ENCODE measurements at regions not wholly inside any gene's neighbourhood (a gene's known extent, or its start where the extent isn't known, plus 50 kb on each side); places are given as distances from the start of the nearest gene placed in this dataset.

DNA sequence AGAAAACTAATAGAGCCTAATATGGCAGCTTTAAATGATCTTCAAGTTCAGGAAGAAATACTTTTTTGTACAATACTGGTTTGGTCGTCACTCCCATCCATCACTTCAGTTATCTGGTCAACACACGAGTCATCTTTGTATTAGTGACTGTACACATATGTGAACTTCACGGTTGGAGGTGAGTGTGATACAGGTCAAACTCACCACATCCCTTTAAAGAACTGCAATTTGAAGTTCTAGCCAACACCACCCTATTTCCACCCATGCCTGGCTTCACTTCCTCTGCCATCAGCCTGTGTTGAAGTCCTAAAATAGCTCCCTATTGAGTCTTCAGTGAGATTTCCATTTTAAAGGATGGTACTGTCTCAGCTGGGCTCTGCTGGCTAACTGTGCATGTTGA lies 361.9 kb downstream of the TXNL1 start:
- Histone ChIP-seq H3K27ac (ENCODE audit: insufficient read depth, low read length) (no peak overlapping the region), H3K4ac (ENCODE audit: low read depth, low read length) (no peak overlapping the region), H3K27me3 (ENCODE audit: control insufficient read depth, insufficient read depth, low read length) (no peaks in the 10 kb centered on the region), H4K8ac (ENCODE audit: low read depth in 2 of 2, low read length in 2 of 2) (no peak overlapping the region), H4K91ac (ENCODE audit: insufficient read depth, low read depth, low read length) (no peak overlapping the region), H3K4me3 (ENCODE audit: insufficient read depth, low read depth, low read length) (no peak overlapping the region), H2BK20ac (ENCODE audit: low read depth, low read length) (no peak overlapping the region), H3K14ac (replicated peaks; ENCODE audit: low read depth, low read length) (no peak overlapping the region), H4K20me1 (ENCODE audit: insufficient read depth, low read length) (no peaks in the 10 kb centered on the region), H3K56ac (ENCODE audit: extremely low read depth, insufficient read depth, low read length) (no peak overlapping the region), H3K4me1 (ENCODE audit: control insufficient read depth, insufficient read depth, low read length) (no peaks in the 10 kb centered on the region), H3K9me1 (ENCODE audit: insufficient read depth, low read length) (no peaks in the 10 kb centered on the region), H2AK9ac (replicated peaks; ENCODE audit: low read depth, low read length, poor library complexity) (no peak overlapping the region), H3K79me1 (ENCODE audit: low read depth in 1 of 2, low read length in 2 of 2) (no peaks in the 10 kb centered on the region), H2BK15ac (ENCODE audit: low read depth, low read length) (no peak overlapping the region), H3K9ac (ENCODE audit: low read depth, low read length) (no peak overlapping the region), H2BK120ac (ENCODE audit: low read depth, low read length) (no peak overlapping the region), H3K4me2 (ENCODE audit: low read depth, low read length) (no peak overlapping the region), H4K5ac (ENCODE audit: low read depth, low read length) (no peak overlapping the region), H2AK5ac (ENCODE audit: low read depth, low read length) (no peak overlapping the region), H3K9me3 (ENCODE audit: control insufficient read depth, insufficient read depth, low read length) (no peaks in the 10 kb centered on the region), H3K18ac (ENCODE audit: low read depth, low read length) (no peak overlapping the region), H3K23ac (ENCODE audit: low read depth, low read length) (no peak overlapping the region), H2BK5ac (ENCODE audit: low read depth, low read length, poor library complexity, severe bottlenecking) (no peak overlapping the region), H3K36me3 (ENCODE audit: control insufficient read depth, insufficient read depth, low read length) (no peaks in the 10 kb centered on the region), H2AFZ (replicated peaks; ENCODE audit: low read length, poor library complexity) (no peak overlapping the region)
- peak; percentile 35 for DNase-seq
- dilution Hi-C loops (cut with HindIII; ENCODE audit: low sequenced_read_pairs, unreplicated experiment) (no loop called here), intact Hi-C loops (cut with micrococcal nuclease) (no loop called here), in situ Hi-C loops (cut with MboI; ENCODE audit: low sequenced_read_pairs) (no loop called here)
- ChIA-PET CTCF (no interaction called here), POLR2A (ENCODE audit: unreplicated experiment) (no interaction called here)
- WGBS, 2 experiments (ENCODE audit: extremely low coverage in 2 of 2, insufficient read length in 1 of 2): no CpG with 5 or more reads among the region's 3 CpGs
- no peak for TF ChIP-seq MXI1 (IDR thresholded peaks at IDR 0.05; ENCODE audit: borderline replicate concordance, low read depth, low read length)
- TF ChIP-seq SMC3 (IDR thresholded peaks at IDR 0.05; ENCODE audit: low read depth, low read length): no peak
- TF ChIP-seq FOS (IDR thresholded peaks at IDR 0.05; ENCODE audit: low read depth, low read length): no peak
- TF ChIP-seq, protein P1, sequence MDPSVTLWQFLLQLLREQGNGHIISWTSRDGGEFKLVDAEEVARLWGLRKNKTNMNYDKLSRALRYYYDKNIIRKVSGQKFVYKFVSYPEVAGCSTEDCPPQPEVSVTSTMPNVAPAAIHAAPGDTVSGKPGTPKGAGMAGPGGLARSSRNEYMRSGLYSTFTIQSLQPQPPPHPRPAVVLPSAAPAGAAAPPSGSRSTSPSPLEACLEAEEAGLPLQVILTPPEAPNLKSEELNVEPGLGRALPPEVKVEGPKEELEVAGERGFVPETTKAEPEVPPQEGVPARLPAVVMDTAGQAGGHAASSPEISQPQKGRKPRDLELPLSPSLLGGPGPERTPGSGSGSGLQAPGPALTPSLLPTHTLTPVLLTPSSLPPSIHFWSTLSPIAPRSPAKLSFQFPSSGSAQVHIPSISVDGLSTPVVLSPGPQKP (IDR thresholded peaks at IDR 0.05; ENCODE audit: borderline replicate concordance, low read depth, low read length): no peak
- TF ChIP-seq USF2 (IDR thresholded peaks at IDR 0.05; ENCODE audit: low read depth, low read length): no peak
- no peak for TF ChIP-seq RCOR1 (IDR thresholded peaks at IDR 0.05; ENCODE audit: insufficient replicate concordance, low read length)
- no peak for TF ChIP-seq POLR2A (IDR thresholded peaks at IDR 0.05; ENCODE audit: low read depth, low read length)
- no peak for TF ChIP-seq BHLHE40 (IDR thresholded peaks at IDR 0.05; ENCODE audit: low read depth, low read length)
- TF ChIP-seq NFE2L2 (IDR thresholded peaks at IDR 0.05; ENCODE audit: low read depth, low read length): no peak
- no peak for TF ChIP-seq RAD21 (IDR thresholded peaks at IDR 0.05; ENCODE audit: low read length)
- TF ChIP-seq, protein P2, sequence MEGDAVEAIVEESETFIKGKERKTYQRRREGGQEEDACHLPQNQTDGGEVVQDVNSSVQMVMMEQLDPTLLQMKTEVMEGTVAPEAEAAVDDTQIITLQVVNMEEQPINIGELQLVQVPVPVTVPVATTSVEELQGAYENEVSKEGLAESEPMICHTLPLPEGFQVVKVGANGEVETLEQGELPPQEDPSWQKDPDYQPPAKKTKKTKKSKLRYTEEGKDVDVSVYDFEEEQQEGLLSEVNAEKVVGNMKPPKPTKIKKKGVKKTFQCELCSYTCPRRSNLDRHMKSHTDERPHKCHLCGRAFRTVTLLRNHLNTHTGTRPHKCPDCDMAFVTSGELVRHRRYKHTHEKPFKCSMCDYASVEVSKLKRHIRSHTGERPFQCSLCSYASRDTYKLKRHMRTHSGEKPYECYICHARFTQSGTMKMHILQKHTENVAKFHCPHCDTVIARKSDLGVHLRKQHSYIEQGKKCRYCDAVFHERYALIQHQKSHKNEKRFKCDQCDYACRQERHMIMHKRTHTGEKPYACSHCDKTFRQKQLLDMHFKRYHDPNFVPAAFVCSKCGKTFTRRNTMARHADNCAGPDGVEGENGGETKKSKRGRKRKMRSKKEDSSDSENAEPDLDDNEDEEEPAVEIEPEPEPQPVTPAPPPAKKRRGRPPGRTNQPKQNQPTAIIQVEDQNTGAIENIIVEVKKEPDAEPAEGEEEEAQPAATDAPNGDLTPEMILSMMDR (conservative IDR thresholded peaks at IDR 0.05; ENCODE audit: low read depth, low read length): no peak
- no peak for TF ChIP-seq CEBPB (IDR thresholded peaks at IDR 0.05; ENCODE audit: low read depth, low read length)
- no peak for TF ChIP-seq MAZ (IDR thresholded peaks at IDR 0.05; ENCODE audit: borderline replicate concordance, low read depth, low read length)
- no peak for TF ChIP-seq CHD1 (IDR thresholded peaks at IDR 0.05; ENCODE audit: low read depth, low read length)
- no peak for TF ChIP-seq MAFK (IDR thresholded peaks at IDR 0.05; ENCODE audit: low read depth, low read length)
- TF ChIP-seq RFX5 (IDR thresholded peaks at IDR 0.05; ENCODE audit: low read depth, low read length): no peak
- BruUV-seq (replicated peaks): no TSS peak
- ATAC-seq (ENCODE audit: low read depth): no peak

Measured in IMR-90 (cell line).